ENCODE measurements at regions not wholly inside any gene's neighbourhood (a gene's known extent, or its start where the extent isn't known, plus 50 kb on each side); places are given as distances from the start of the nearest gene placed in this dataset.

DNA sequence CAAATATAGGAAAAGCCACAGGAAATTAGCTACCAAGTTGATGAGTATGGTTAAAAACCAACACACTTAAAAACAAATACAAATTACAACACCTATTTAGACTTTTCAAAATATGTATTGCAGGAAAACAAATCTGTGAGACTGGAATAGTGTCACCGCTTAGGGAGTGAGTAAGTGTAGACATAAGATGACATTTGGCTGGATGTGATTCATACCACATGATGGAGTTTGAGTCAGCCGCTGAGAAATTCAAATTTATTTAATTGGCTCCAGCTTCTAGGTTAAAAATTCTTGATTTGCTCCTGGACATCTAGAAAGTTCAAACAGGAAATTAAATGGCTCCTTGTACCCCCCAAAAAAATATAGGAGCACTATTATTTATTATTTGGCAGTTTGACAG lies 531.7 kb downstream of the SLITRK1 start:
- no peaks in the 10 kb centered on the region for H3K4me1 ChIP-seq
- no peaks in the 10 kb centered on the region for H3K36me3 ChIP-seq
- 87 to 93% methylated on average over 2 of the region's 2 CpGs for WGBS, 2 donors
- TF ChIP-seq POLR2A (IDR thresholded peaks at IDR 0.05) (no peak), POLR2AphosphoS5 (IDR thresholded peaks at IDR 0.05) (no peak), EP300 (IDR thresholded peaks at IDR 0.05) (no peak)
- TF ChIP-seq, protein P1, sequence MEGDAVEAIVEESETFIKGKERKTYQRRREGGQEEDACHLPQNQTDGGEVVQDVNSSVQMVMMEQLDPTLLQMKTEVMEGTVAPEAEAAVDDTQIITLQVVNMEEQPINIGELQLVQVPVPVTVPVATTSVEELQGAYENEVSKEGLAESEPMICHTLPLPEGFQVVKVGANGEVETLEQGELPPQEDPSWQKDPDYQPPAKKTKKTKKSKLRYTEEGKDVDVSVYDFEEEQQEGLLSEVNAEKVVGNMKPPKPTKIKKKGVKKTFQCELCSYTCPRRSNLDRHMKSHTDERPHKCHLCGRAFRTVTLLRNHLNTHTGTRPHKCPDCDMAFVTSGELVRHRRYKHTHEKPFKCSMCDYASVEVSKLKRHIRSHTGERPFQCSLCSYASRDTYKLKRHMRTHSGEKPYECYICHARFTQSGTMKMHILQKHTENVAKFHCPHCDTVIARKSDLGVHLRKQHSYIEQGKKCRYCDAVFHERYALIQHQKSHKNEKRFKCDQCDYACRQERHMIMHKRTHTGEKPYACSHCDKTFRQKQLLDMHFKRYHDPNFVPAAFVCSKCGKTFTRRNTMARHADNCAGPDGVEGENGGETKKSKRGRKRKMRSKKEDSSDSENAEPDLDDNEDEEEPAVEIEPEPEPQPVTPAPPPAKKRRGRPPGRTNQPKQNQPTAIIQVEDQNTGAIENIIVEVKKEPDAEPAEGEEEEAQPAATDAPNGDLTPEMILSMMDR (IDR thresholded peaks at IDR 0.05), result no peak
- intact Hi-C loops (cut with DNase I), result no loop called here
- no peak for DNase-seq
- H3K9me3 ChIP-seq, result no peaks in the 10 kb centered on the region
- H3K4me3 ChIP-seq, result no peak overlapping the region
- H3K27ac ChIP-seq, result no peak overlapping the region
- H3K27me3 ChIP-seq, result no peaks in the 10 kb centered on the region

DNA sequence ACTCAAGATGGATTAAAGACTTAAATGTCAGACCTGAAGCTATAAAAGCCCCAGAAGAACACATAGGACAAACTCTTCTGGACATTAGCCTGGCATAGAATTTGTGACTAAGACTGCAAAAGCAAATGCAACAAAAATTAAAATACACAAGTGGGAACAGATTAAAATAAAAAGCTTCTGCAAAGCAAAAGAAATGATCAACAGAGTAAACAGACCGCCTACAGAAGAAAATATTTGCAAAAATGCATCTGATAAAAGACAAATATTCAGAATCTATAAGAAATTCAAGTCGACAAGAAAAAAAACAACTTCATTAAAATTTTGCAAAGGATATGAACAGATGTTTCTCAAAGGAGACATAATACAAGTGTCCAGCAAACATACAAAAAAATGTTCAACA lies 537.8 kb downstream of the SLITRK1 start:
- Histone ChIP-seq H3K4me3 (no peak overlapping the region), H3K27ac (no peak overlapping the region), H3K36me3 (no peaks in the 10 kb centered on the region), H3K9me3 (no peaks in the 10 kb centered on the region), H3K4me1 (no peaks in the 10 kb centered on the region), H3K27me3 (no peaks in the 10 kb centered on the region)
- TF ChIP-seq, protein P1 (IDR thresholded peaks at IDR 0.05), result no peak
- TF ChIP-seq POLR2AphosphoS5 (IDR thresholded peaks at IDR 0.05), result no peak
- no peak for TF ChIP-seq POLR2A (IDR thresholded peaks at IDR 0.05)
- no peak for TF ChIP-seq EP300 (IDR thresholded peaks at IDR 0.05)
- WGBS, 2 donors, result 84 to 91% methylated on average over 2 of the region's 2 CpGs
- no peak for DNase-seq
- intact Hi-C loops (cut with DNase I), result no loop called here

DNA sequence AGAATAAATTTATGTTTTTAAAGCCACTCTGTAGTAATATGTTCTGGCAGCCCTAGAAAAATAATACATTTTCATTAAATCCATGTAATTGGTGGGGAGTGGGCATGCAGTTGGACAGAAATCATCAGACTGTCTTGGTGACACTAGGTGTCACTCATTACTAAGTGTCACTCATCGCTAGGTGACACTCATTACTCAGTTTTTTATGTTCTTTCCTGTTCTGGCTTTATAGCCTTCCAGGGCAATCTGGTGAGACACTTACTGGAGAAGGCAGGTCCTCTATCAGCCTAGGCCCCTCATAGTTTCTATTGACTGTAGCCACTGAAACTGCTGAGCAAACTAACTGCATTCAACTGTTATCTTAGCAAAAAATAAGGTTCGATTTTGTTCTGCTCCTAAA lies 542.1 kb downstream of the SLITRK1 start:
- no peaks in the 10 kb centered on the region for H3K9me3 ChIP-seq
- H3K4me3 ChIP-seq, result no peak overlapping the region
- no peaks in the 10 kb centered on the region for H3K4me1 ChIP-seq
- no peaks in the 10 kb centered on the region for H3K27me3 ChIP-seq
- no peak overlapping the region for H3K27ac ChIP-seq
- TF ChIP-seq EP300 (IDR thresholded peaks at IDR 0.05) (no peak), POLR2AphosphoS5 (IDR thresholded peaks at IDR 0.05) (no peak), POLR2A (IDR thresholded peaks at IDR 0.05) (no peak)
- TF ChIP-seq, protein P1 (IDR thresholded peaks at IDR 0.05), result no peak
- WGBS, 2 donors, result 37 to 71% methylated on average over 2 of the region's 2 CpGs
- intact Hi-C loops (cut with DNase I), result no loop called here
- DNase-seq, result no peak
- H3K36me3 ChIP-seq, result no peaks in the 10 kb centered on the region

DNA sequence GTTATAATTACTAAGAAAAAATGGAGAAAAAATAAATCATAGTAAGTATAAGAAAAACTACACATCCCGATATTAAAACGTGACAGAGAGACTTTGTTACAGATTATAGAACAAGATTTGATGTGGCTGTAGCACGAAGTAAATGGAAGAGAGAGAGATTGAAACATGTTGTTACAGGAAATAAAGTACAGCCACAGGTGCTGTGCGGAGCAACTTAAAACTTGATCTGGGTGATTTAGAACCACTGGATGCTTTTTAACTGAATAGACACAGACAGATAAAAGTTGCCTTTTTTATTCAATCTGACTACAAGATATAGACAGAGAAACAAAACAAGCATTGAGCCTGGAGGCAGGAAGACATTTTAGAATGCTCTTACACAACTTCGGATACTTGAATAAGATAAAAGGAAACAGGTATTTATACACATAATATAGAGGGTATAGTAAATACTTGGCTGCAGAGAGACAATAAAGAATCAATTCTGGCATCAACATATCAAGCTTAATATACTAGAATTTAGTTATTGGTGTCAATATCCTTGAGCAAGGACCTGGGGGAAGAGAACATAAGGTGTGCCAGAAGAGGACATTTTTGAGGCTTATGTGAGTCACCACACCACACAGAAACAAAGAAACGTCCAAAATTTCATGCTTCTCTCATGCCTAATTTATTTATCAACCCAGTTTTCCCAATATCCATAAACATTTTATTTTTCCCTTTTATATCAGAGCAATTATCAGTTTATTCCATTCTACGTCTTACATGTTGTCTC lies 548.5 kb downstream of the SLITRK1 start:
- no peaks in the 10 kb centered on the region for H3K36me3 ChIP-seq
- H3K27ac ChIP-seq, result no peak overlapping the region
- H3K4me3 ChIP-seq, result no peak overlapping the region
- intact Hi-C loops (cut with DNase I), result no loop called here
- no peak for DNase-seq
- H3K27me3 ChIP-seq, result no peaks in the 10 kb centered on the region
- WGBS, 2 donors, result 70 to 80% methylated on average over 7 of the region's 7 CpGs
- no peak for TF ChIP-seq POLR2AphosphoS5 (IDR thresholded peaks at IDR 0.05)
- no peak for TF ChIP-seq POLR2A (IDR thresholded peaks at IDR 0.05)
- no peak for TF ChIP-seq EP300 (IDR thresholded peaks at IDR 0.05)
- TF ChIP-seq, protein P1 (IDR thresholded peaks at IDR 0.05), result no peak
- H3K9me3 ChIP-seq, result no peaks in the 10 kb centered on the region
- no peaks in the 10 kb centered on the region for H3K4me1 ChIP-seq

DNA sequence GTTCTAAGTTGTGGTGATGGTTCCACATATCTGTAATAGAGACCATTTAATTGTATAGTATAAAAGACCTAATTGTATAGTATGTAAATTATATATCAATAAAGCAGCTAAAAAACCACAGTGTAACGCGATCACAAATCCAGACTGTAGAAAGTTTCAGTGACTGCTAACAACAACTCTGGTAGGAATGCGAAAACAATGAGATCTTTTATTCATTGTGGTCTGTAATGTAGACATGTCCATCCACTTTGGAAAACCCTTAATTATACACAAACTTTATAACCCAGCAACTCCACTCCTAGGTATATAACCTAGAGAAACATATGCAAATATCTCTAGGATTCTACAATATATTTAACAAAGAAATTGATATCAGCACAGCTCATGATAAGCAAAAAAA lies 549.5 kb downstream of the SLITRK1 start:
- DNase-seq, result no peak
- WGBS, 2 donors, result 95 to 98% methylated on average over 3 of the region's 3 CpGs
- Histone ChIP-seq H3K36me3 (no peaks in the 10 kb centered on the region), H3K9me3 (no peaks in the 10 kb centered on the region), H3K27ac (no peak overlapping the region), H3K4me1 (no peaks in the 10 kb centered on the region), H3K27me3 (no peaks in the 10 kb centered on the region), H3K4me3 (no peak overlapping the region)
- TF ChIP-seq EP300 (IDR thresholded peaks at IDR 0.05) (no peak), POLR2A (IDR thresholded peaks at IDR 0.05) (no peak), POLR2AphosphoS5 (IDR thresholded peaks at IDR 0.05) (no peak)
- TF ChIP-seq, protein P1 (IDR thresholded peaks at IDR 0.05), result no peak
- intact Hi-C loops (cut with DNase I), result no loop called here

Data from sigmoid colon (tissue), 6 donors.